BJ (cell line): ENCODE measurements at regions not wholly inside any gene's neighbourhood (a gene's known extent, or its start where the extent isn't known, plus 50 kb on each side); places are given as distances from the start of the nearest gene placed in this dataset.

Source experiments
- CTCF ChIA-PET: fragments of 350-600 bp; formaldehyde crosslinking; extraction: SDS; loops from one replicate; lab custom pipeline; 2021; ENCODE audit warnings: antibody characterized with exemption, inconsistent platforms; lab: Yijun Ruan, JAX
- POLR2A ChIA-PET: fragments of 300-600 bp; sonication (Branson Sonifier 250); formaldehyde crosslinking; extraction: SDS; loops from one replicate; lab custom pipeline; 2021; ENCODE audit warnings: antibody characterized with exemption; lab: Charles Lee
- DNase-seq: peaks from one replicate; pipeline ENCODE4 v3.0.0-alpha.2; 2011; ENCODE audit warnings: low read depth
- H3K27me3 ChIP-seq: 2 replicates; pipeline ENCODE4 v1.6.0; 2011; ENCODE audit warnings: low read length; ENCODE audit not compliant: control insufficient read depth, insufficient read depth
- H3K36me3 ChIP-seq: 2 replicates; pipeline ENCODE4 v1.5.1; 2011; ENCODE audit warnings: low read length; ENCODE audit not compliant: control insufficient read depth, insufficient read depth
- H3K4me3 ChIP-seq: 2 replicates; pipeline ENCODE4 v1.5.1; 2011; ENCODE audit warnings: low read depth, mild to moderate bottlenecking, control low read depth, low read length
- TF ChIP-seq, protein P1 (sequence below): IDR thresholded peaks from 2 replicates; pipeline ENCODE4 v1.5.1; 2011; ENCODE audit warnings: low read depth, mild to moderate bottlenecking, control low read depth, inconsistent platforms, low read length, moderate library complexity; ENCODE audit not compliant: insufficient read depth

- POLR2A ChIA-PET = no interaction called here
- CTCF ChIA-PET = no interaction called here
- H3K36me3 ChIP-seq = no peaks in the 10 kb centered on the region
- H3K4me3 ChIP-seq = no peak overlapping the region
- DNase-seq = no peak
- no peaks in the 10 kb centered on the region for H3K27me3 ChIP-seq
- TF ChIP-seq, protein P1, sequence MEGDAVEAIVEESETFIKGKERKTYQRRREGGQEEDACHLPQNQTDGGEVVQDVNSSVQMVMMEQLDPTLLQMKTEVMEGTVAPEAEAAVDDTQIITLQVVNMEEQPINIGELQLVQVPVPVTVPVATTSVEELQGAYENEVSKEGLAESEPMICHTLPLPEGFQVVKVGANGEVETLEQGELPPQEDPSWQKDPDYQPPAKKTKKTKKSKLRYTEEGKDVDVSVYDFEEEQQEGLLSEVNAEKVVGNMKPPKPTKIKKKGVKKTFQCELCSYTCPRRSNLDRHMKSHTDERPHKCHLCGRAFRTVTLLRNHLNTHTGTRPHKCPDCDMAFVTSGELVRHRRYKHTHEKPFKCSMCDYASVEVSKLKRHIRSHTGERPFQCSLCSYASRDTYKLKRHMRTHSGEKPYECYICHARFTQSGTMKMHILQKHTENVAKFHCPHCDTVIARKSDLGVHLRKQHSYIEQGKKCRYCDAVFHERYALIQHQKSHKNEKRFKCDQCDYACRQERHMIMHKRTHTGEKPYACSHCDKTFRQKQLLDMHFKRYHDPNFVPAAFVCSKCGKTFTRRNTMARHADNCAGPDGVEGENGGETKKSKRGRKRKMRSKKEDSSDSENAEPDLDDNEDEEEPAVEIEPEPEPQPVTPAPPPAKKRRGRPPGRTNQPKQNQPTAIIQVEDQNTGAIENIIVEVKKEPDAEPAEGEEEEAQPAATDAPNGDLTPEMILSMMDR = no peak
Observed at GRCh38 chrX:125089761-125090445, 229.8 kb upstream of the TEX13C start.

DNA sequence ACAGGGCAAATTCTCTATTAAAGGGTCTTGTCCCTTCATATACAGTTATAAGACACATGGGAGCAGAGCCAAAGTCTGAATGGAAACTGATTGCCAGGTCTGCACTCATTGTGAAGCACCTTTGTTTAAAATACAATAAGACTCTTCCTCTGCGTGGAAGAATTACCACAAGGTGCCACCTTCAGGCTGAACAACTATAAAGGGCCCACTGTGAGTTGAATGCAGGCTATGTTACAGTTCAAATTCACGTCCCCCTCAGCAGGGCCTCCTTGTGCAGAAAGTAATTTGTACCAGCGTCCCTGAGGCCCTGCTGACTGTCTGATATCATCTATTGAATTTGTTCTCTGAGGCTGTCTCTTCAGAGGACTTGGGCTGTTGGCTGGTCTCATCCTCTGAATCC lies 225.8 kb upstream of the TEX13C start:
- H3K36me3 ChIP-seq = no peaks in the 10 kb centered on the region
- POLR2A ChIA-PET = no interaction called here
- no peak for DNase-seq
- TF ChIP-seq, protein P1 = no peak
- no peaks in the 10 kb centered on the region for H3K27me3 ChIP-seq
- H3K4me3 ChIP-seq = no peak overlapping the region
- CTCF ChIA-PET = no interaction called here

DNA sequence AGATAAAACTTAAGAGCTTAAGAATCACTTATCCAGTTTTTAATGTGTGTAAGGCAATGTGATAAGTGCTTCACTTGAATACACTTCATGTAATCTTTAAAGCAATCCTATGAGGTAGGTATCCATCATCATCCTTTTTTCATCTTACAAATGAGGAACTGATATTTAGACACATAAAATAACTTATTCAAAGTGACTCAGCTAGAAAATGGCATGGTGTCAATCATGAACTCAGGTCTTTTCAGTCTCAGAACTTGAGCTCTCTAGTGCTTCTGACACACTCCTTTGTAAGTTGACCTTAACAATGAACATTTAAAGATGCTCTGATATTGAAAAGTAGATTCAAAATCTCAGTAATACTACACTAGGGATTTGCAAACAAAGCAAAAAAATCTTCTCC lies 224.8 kb upstream of the TEX13C start:
- TF ChIP-seq, protein P1 = no peak
- DNase-seq = no peak
- Histone ChIP-seq H3K36me3 (no peaks in the 10 kb centered on the region), H3K4me3 (no peak overlapping the region), H3K27me3 (no peaks in the 10 kb centered on the region)
- ChIA-PET CTCF (no interaction called here), POLR2A (no interaction called here)

DNA sequence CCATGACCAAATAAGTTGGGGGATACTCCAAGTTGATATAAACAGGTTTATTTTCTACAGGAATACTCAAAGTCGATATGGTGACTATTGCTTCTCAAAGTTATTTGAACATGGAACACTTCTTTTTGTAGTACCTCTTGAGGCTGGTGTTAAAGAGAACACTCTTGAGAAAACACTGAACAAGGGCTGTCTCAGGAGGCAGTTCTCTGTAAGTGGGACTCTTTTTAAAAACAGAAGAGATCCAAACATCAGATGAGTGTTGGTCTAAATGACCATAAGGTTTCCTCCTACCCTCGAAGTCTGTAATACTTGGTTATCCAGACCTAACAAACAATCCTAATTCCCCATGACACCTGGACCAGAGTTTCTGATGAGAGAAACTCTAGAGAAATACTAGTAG lies 223.2 kb upstream of the TEX13C start:
- no peak overlapping the region for H3K4me3 ChIP-seq
- no peak for DNase-seq
- TF ChIP-seq, protein P1 = no peak
- no peaks in the 10 kb centered on the region for H3K36me3 ChIP-seq
- no peaks in the 10 kb centered on the region for H3K27me3 ChIP-seq
- ChIA-PET POLR2A (no interaction called here), CTCF (no interaction called here)

GRCh38 chrX:125096870-125097269 lies 222.8 kb upstream of the TEX13C start:
- POLR2A ChIA-PET = no interaction called here
- Histone ChIP-seq H3K27me3 (no peaks in the 10 kb centered on the region), H3K4me3 (no peak overlapping the region), H3K36me3 (no peaks in the 10 kb centered on the region)
- TF ChIP-seq, protein P1 = no peak
- no peak for DNase-seq
- CTCF ChIA-PET = no interaction called here
